GM19025 (cell line): ENCODE measurements at regions not wholly inside any gene's neighbourhood (a gene's known extent, or its start where the extent isn't known, plus 50 kb on each side); places are given as distances from the start of the nearest gene placed in this dataset.
"Not testable (repeated sequence)": the region's sequence is repeated elsewhere in the genome, so short reads cannot be mapped to it uniquely, and the experiment has no call there.

Experiments
- ATAC-seq: cut with Tn5 transposase; IDR thresholded peaks from one replicate; pipeline ENCODE4 v1.9.1; 2021; ENCODE audit warnings: mild to moderate bottlenecking, low read depth, moderate library complexity; ENCODE audit not compliant: unreplicated experiment

DNA sequence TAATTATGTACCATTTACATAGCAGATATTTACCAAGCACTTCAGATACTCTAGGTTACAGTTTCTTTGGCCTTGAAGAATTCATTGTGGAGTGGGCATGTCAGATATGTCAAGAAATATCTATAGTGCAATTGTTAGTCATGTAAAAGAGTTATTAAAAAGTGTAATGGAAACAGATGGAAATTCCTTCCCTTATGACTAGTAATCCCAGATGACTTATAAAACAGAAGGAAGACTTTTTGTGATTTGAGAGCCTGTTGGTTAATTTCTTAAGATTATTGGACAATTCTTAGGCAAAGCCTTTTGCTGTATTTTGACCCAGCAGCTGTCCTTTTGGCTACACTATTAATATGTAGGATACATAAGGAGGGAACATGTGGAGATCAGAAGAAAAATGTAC is 708.9 kb upstream of the NECTIN3 start:
- no peak for ATAC-seq

DNA sequence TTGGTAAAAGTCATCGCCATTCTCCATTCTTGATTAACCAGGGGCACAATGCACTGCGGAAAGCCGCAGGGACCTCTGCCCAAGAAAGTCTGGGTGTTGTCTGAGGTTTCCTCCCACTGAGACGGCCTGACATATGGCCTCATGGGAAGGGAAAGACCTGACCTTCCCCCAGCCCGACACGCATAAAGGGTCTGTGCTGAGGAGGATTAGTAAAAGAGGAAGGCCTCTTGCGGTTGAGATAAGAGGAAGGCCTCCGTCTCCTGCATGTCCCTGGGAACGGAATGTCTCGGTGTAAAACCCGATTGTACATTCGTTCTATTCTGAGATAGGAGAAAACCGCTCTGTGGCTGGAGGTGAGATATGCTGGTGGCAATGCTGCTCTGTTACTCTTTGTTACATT is 704.3 kb upstream of the NECTIN3 start:
- ATAC-seq, result not testable (repeated sequence)

DNA sequence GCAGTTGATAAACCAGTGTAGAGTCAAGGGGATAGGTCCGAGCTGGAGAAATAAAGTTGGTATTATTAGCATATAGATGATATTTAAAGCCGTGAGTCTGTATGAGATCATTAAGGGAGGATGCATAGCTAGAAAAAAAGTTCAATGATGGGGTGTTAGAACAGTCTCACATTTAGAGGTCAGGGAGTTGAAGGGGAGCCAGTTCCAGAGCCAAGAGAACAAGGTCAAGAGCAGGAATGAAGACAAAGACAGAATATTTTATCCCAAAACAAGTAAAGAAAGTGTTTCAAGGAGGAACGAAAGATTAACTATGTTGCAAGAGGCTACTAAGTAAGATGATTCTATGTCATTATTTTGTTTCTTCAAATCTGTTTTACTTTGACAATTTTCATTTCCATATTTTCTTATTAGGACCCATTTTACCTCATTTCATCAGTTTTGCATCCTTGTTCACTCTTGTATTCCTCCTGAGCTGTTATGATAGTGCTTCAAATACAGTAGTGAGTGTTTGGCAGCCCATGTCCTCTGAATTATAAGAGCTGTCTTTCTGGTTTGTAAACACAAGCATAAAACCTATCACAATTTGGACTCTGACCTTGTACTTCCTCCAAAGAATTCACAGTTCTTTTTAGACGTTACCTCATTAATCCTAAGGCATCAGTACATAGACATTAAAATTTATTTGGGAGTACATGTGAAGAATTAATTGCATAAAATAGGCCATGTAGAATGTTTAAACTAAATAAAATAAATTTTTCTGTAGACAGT is 695.7 kb upstream of the NECTIN3 start:
- ATAC-seq, result no peak

DNA sequence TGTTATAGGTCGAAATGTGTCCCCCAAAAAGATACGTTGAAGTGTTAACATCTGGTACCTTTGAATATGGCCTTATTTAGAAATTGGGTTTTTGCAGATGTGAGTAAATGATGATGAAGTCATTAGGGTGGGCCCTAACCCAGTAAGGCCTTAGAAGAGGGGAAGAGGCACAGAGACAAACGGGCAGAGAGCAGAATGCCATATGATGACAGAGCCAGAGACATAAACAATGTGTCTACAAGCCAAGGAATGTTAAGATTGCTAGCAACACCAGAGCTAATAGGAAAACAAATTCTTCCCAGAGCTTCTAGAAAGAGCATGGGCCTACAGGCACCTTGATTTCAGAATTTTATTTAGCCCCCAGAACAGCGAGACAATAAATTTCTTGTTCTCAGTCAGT is 693.1 kb upstream of the NECTIN3 start:
- ATAC-seq, result no peak

DNA sequence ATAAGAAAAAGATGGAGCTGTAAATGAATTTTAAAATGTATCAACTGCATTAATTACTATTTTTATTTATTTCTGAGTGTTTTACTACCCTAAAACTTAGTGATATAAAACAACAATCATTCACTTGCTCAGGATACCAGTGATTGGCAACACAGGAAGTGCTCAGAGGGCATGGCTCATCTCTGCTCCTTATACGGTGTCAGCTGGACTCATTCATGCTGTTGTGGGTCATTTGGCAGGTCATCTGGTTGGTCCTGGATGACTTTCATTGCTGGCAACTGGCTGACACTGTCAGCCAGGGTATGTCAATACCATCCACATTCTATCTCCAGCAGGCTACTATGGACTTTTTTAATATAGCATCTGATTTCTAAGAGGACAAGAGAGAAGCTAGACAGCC is 689.6 kb upstream of the NECTIN3 start:
- no peak for ATAC-seq

DNA sequence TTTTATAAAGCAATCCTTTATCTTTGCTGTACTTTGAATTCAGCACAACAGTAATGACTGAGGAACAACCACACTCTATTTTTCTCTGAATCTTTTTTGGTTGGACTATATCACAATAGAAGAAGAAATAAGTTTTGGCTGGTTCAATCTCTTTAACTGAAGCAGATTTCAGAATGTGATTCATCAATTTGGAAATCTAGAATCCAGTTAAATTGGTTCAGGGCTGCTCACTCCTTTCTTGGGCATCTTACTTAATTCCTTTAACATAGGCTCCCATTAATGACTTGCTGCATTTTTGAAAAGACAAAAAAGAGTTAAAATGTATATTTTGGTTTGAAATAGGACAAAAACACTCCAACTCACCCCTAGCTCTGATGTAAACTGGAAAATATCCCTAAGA is 688.3 kb upstream of the NECTIN3 start:
- no peak for ATAC-seq

DNA sequence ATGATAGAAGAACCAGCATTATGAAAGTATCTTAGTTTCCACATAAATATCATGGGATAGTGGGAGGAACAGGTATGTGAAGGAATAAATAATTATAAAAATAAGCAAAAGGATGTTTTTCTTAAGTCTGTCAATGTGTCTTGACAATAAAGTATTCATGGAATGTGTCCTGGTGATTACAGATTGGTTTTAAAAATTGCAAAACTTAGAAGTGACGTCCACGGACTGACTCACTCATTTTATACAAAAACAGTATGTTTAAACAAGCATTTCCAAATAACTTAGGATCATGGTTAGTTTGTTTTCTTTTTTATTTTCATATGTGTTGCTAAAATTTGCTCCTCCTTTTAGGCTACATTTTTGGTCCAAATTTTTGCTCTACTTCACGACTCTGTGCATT is 687.0 kb upstream of the NECTIN3 start:
- no peak for ATAC-seq

DNA sequence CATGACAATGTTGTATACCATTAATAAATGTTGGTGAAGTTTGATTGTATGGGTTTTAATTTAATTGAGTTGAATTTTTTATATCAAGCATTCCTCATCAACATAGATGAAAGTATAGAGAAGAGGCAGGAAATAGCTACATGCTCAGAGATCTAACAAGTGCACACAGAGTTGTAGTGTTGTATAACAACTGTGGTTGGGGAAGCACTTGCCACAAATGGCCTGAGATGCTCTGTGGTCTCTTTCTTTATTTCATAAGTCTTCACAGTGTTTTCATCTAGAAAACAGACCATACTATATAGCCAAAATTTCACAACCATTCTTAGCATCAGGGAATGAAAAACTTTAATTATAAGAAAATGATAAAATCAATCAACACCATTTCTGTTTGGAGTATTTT is 682.6 kb upstream of the NECTIN3 start:
- ATAC-seq, result no peak

DNA sequence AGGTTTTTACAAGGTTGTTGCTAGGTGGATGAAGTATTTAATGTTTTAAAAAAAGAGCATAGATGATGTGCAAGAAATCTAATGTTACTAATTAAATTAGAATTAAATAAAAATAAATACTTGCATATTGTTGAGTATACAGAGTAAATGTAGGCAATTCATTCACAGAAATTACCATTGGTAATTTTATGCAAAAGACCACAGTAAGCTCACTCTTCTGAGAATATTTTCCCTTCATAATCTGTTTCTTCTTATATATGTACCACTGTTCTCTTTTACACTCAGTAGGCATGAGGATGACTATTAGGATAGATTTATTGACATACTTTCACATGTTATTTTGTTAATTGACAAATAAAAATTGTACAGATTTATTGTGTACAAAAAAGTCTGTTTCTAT is 681.2 kb upstream of the NECTIN3 start:
- ATAC-seq, result no peak

DNA sequence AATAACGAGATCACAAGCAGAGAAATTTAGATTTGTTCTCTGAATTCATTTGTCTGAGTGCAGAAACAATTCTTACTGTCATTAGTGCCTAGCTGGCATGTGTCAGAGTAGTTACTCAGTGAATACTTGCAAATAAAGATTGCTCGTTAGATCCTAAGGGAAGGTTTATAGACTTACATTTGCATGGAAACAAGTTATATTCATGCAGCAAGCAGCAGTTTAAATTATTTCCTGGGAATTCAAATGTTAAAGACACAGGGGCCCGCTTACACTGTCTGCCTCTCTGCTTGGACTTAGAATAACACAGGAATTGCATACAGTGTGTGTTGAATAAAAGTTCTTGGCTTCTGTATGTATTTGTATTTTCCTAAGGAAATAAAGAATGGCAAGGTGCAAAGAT is 680.6 kb upstream of the NECTIN3 start:
- no peak for ATAC-seq

DNA sequence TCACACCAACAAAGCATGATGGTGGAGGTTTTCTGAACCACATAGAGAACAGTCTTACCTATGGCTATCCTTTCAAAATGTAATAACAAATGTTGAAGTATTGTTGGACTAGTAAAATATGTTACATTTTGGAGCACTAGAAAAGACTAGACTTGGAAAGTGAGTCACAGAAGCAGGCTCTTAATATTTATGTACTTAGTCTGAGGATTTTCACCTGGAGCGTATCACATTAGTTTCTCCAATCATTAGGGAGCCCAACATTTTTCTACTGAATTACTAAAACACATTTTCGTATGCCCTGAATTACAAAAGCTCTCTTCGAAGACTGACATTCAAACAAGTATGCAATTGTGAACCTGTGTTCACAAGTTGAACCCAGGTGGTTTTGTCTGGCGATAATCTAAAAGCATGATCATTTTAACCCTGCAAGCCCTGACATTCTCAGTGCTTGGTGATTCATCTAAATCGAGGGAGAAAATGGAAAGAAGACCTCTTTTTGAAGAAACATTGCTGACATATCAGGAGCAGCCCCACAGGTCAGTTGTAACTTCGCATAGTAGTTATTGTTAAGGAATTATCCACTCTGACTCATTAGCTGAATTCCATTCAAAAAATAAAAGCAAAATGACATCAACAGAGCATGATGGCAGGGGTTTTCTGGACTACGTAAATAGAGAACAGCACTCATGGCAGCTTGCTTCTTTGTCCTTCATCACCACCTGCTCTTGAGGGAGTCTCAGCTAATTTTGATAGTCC is 679.8 kb upstream of the NECTIN3 start:
- ATAC-seq, result no peak

DNA sequence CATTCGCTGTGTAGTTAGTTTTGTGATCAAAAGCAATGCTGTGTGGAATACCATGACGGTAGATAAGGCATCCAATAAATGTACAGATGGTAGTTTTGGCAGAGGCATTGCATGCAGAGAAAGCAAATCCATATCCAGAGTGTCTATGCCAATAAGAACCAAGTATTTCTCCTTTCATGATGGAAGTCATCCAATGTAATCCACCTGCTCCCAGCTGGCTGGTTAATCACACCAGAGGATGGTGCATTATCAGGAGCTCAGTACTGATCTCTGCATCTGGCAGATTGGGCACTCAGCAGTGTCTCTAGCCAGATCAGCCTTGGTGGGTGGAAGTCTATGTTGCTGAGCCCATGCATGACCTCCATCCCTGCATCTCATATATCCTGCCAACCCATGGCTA is 677.7 kb upstream of the NECTIN3 start:
- no peak for ATAC-seq

DNA sequence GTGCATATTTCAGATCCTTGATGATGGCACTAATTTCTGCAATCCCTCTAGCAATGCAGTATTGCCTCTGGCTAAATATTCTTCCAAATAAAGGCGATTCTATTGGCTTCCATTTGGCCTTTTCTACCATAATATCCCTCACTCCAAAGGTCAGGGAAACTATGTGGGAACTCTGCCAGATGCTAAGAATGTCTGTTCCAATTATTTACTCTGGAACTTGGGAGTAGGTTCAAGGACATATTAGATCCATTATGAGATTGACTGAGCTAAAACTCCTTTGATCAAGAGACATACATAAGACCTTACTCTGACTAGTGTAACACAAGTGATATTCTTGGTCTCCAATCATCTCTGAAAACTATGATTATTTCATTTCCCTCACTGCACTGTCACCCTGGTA is 674.5 kb upstream of the NECTIN3 start:
- no peak for ATAC-seq

DNA sequence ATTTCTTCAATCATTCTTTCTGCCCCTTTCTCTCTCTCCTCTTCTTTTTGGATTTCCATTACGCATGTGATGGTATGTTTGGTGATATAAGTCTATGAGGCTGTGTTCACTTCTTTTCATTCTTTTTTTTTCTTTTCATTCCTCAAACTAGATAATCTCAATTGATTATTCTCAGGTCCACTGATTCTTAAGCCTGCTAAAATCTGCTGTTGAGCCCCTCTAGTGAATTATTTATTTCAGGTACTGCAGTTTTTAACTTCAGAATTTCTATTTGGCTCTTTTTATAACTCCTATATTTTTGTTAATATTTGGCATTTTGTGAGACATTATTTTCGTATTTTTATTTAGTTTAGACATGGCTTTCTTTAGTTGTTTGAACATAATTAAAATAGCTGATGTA is 671.3 kb upstream of the NECTIN3 start:
- ATAC-seq, result no peak

DNA sequence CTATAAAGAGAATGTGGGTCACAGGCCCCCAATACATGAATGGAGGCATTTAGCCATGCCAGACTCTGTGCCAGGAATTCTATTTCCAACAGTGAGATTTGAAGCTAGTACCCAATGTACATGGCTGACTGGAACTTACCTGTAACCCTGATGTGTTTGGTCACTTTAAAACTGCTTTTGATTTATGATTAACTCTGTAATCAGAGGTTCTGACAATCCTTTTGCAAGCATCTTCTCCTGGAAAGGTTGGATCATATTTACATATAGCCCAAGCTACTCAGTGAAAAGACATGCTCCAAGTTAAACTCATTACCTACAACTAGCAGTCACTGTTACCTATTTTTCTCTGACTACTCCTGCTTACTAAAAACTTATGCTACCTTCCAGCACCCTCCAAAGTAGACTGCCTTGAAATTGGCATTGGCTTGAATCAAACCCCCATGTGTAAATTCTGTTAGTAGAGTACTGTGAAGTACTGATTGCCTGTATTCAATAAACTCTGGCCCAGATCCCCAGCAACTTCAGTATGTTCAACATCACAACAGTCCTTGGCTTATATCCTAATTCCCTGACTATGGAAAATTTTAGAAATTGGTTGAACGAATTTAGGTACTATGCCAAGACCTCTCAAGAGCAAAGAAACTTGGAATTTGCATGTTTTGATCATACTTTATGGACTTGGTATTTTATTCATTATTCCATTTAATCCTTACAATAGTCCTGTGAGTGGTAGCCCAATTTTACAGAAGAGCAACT is 665.6 kb upstream of the NECTIN3 start:
- no peak for ATAC-seq

DNA sequence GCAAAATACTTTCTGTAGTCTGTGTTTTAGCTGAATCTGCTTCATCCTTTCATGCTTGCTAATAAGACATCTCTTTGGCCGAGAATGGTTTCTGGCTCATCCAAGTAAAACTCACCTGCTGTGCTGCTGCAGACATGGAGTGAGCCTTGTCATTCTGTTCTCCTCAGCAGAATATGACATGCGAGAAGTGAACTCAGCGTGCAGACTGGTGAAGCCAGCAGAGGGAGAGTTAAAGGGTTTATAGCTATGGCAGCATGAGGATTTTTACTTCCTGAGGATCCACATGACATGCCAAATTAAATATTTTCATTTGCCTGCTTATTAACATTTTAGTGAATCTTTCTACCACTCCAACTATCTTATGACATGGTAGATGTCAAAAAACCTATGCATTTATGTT is 658.4 kb upstream of the NECTIN3 start:
- ATAC-seq, result no peak

DNA sequence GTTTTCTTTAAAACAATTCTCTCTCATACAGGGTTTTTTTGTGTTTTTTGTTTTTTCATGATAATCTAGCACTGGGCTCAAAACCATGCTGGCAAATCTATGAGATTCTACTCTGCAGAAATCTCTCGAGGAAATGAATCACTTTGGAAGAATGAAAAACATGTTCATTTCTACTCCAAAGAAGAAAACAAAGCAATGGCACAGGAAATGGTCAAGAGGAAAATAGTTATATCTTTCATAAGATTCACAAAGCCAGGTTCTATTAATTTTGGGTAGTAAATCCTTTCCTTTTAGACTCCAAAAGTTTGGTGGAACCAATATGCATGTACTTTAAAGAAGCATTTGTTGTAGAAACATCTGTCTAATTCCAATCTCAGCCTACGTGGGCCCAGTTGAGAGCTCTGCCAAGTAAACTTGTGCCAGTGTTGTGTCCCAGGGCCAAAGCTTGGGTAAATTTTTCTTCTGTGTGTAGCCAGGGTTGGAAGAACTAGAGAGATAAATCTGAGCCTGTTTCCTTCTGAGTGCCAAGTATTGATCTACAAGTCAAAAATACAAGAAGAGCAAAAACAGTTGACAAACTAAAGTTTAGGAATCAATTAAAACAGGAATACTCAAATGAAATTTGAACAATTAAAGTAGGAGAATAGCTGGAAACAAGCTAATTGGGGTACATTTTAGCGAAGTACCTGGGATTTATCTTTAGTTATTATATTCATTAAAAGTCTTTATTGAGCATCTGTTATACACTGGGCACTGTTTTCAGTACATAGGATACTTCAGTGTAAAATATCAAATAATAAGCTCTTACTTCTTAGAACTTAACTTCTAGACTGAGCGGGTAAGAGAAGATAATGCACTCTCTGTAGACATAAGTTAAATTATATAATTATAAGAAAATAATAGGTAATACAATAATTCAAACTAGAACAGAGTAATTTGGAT is 657.5 kb upstream of the NECTIN3 start:
- ATAC-seq, result no peak

DNA sequence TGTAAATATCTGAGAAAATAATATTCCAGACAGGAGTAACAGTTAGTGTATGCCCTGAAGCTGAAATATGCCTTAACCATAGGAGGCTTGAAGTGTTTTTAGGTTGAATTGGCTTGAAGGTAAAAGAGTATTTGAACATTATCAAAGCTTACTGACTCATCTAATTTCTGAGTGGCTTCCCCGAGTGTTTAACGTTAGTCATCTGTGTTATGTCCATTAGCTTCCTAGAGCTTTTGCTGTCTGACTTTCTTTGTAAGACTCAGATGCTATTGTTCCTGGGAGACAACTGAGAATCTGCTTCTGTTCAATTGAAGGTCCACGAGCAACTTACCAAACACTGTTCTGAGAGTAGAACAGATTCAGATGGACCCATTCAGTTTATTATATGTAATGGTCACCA is 656.8 kb upstream of the NECTIN3 start:
- ATAC-seq, result no peak

DNA sequence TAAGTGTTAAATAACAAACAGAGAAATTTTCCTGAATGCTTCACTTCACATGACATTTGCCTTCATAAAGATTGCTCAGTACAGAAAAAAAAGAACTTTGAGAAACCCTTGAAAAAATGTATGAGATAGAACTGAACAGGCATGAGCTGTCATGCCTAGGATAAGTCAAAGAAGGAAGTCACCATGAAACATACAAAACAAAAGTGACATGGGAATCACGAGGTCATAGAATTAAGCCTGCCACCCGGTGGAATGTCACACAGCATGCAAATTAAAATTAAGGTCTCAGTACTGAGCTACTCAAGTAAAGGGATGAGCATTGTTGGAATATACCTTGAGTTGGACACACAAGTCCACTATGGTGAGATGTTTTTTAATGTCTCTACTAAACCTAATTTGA is 652.5 kb upstream of the NECTIN3 start:
- ATAC-seq, result no peak

DNA sequence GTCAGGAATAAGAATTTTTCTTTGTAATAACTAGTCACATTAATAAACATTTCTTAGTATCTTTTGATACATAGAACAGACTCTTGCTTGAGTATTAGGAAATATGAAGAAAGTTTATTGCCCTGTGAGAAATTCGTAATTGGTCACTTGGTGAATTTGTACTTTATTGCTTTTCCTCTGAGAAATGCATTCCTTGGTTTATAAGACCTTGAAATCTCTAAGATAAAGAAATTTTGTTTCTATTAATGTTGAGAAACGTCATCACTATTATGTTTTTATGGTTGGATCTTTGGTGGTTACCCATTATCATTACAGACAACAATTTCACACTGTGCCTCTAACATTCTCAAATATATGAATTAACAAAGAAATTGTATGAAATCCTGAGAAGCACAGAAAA is 652.0 kb upstream of the NECTIN3 start:
- ATAC-seq, result no peak
